ENCODE measurements at regions not wholly inside any gene's neighbourhood (a gene's known extent, or its start where the extent isn't known, plus 50 kb on each side); places are given as distances from the start of the nearest gene placed in this dataset.

DNA sequence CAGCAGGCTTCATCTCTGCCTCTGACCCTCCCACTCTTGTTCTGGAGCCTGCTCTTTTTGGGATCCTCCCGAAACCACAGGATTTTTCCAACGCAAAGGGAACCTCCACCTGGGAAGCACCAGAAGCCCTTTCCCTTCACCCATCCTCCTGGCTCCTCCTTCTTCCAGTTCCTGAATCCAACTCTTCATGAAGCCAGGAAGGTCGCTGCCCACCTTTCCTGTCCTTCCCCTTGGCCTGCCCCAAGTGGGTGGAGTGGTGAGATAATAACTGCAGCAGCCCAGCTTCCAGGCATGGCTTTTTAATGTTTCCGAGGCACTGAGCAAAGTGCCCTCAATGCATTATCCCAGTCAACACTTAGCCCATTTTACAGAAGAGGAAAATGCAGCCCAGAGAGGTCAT, 70.8 kb upstream of the EEPD1 start:
- Histone ChIP-seq H3K27ac (ENCODE audit: insufficient read depth, low read length) (no peak overlapping the region), H4K8ac (ENCODE audit: low read depth in 2 of 2, low read length in 2 of 2) (no peak overlapping the region), H4K5ac (ENCODE audit: low read depth, low read length) (no peak overlapping the region), H2AFZ (replicated peaks; ENCODE audit: low read length, poor library complexity) (no peak overlapping the region), H3K27me3 (ENCODE audit: control insufficient read depth, insufficient read depth, low read length) (peaks cover 27% of the 10 kb centered on the region), H3K14ac (replicated peaks; ENCODE audit: low read depth, low read length) (no peak overlapping the region), H2AK5ac (ENCODE audit: low read depth, low read length) (no peak overlapping the region), H3K79me1 (ENCODE audit: low read depth in 1 of 2, low read length in 2 of 2) (no peaks in the 10 kb centered on the region), H3K18ac (ENCODE audit: low read depth, low read length) (no peak overlapping the region), H2BK5ac (ENCODE audit: low read depth, low read length, poor library complexity, severe bottlenecking) (no peak overlapping the region), H3K4ac (ENCODE audit: low read depth, low read length) (no peak overlapping the region), H3K56ac (ENCODE audit: extremely low read depth, insufficient read depth, low read length) (no peak overlapping the region), H3K9me3 (ENCODE audit: control insufficient read depth, insufficient read depth, low read length) (no peaks in the 10 kb centered on the region), H2BK15ac (ENCODE audit: low read depth, low read length) (no peak overlapping the region), H3K4me3 (ENCODE audit: insufficient read depth, low read depth, low read length) (no peak overlapping the region), H4K91ac (ENCODE audit: insufficient read depth, low read depth, low read length) (no peak overlapping the region), H2AK9ac (replicated peaks; ENCODE audit: low read depth, low read length, poor library complexity) (no peak overlapping the region), H2BK20ac (ENCODE audit: low read depth, low read length) (no peak overlapping the region), H3K4me2 (ENCODE audit: low read depth, low read length) (no peak overlapping the region), H3K36me3 (ENCODE audit: control insufficient read depth, insufficient read depth, low read length) (no peaks in the 10 kb centered on the region), H3K9ac (ENCODE audit: low read depth, low read length) (no peak overlapping the region), H2BK120ac (ENCODE audit: low read depth, low read length) (no peak overlapping the region), H4K20me1 (ENCODE audit: insufficient read depth, low read length) (no peaks in the 10 kb centered on the region), H3K4me1 (ENCODE audit: control insufficient read depth, insufficient read depth, low read length) (no peaks in the 10 kb centered on the region), H3K23ac (ENCODE audit: low read depth, low read length) (no peak overlapping the region), H3K9me1 (ENCODE audit: insufficient read depth, low read length) (no peaks in the 10 kb centered on the region; the same call in 1 of the 2 replicates)
- CTCF ChIA-PET: no interaction called here
- WGBS, 2 experiments (ENCODE audit: extremely low coverage in 2 of 2, insufficient read length in 1 of 2): no CpG with 5 or more reads among the region's 4 CpGs
- ATAC-seq (ENCODE audit: low read depth) (no peak), DNase-seq (no peak)
- POLR2A ChIA-PET (ENCODE audit: unreplicated experiment): no interaction called here
- BruUV-seq (replicated peaks): no TSS peak
- TF ChIP-seq, protein P1, sequence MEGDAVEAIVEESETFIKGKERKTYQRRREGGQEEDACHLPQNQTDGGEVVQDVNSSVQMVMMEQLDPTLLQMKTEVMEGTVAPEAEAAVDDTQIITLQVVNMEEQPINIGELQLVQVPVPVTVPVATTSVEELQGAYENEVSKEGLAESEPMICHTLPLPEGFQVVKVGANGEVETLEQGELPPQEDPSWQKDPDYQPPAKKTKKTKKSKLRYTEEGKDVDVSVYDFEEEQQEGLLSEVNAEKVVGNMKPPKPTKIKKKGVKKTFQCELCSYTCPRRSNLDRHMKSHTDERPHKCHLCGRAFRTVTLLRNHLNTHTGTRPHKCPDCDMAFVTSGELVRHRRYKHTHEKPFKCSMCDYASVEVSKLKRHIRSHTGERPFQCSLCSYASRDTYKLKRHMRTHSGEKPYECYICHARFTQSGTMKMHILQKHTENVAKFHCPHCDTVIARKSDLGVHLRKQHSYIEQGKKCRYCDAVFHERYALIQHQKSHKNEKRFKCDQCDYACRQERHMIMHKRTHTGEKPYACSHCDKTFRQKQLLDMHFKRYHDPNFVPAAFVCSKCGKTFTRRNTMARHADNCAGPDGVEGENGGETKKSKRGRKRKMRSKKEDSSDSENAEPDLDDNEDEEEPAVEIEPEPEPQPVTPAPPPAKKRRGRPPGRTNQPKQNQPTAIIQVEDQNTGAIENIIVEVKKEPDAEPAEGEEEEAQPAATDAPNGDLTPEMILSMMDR (conservative IDR thresholded peaks at IDR 0.05; ENCODE audit: low read depth, low read length): no peak
- no peak for TF ChIP-seq NFE2L2 (IDR thresholded peaks at IDR 0.05; ENCODE audit: low read depth, low read length)
- no peak for TF ChIP-seq MAFK (IDR thresholded peaks at IDR 0.05; ENCODE audit: low read depth, low read length)
- TF ChIP-seq BHLHE40 (IDR thresholded peaks at IDR 0.05; ENCODE audit: low read depth, low read length): no peak
- no peak for TF ChIP-seq SMC3 (IDR thresholded peaks at IDR 0.05; ENCODE audit: low read depth, low read length)
- no peak for TF ChIP-seq CEBPB (IDR thresholded peaks at IDR 0.05; ENCODE audit: low read depth, low read length)
- no peak for TF ChIP-seq RCOR1 (IDR thresholded peaks at IDR 0.05; ENCODE audit: insufficient replicate concordance, low read length)
- TF ChIP-seq POLR2A (IDR thresholded peaks at IDR 0.05; ENCODE audit: low read depth, low read length): no peak
- TF ChIP-seq FOS (IDR thresholded peaks at IDR 0.05; ENCODE audit: low read depth, low read length): no peak
- TF ChIP-seq, protein P2, sequence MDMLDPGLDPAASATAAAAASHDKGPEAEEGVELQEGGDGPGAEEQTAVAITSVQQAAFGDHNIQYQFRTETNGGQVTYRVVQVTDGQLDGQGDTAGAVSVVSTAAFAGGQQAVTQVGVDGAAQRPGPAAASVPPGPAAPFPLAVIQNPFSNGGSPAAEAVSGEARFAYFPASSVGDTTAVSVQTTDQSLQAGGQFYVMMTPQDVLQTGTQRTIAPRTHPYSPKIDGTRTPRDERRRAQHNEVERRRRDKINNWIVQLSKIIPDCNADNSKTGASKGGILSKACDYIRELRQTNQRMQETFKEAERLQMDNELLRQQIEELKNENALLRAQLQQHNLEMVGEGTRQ (IDR thresholded peaks at IDR 0.05; ENCODE audit: low read depth, low read length): no peak
- TF ChIP-seq, protein P3, sequence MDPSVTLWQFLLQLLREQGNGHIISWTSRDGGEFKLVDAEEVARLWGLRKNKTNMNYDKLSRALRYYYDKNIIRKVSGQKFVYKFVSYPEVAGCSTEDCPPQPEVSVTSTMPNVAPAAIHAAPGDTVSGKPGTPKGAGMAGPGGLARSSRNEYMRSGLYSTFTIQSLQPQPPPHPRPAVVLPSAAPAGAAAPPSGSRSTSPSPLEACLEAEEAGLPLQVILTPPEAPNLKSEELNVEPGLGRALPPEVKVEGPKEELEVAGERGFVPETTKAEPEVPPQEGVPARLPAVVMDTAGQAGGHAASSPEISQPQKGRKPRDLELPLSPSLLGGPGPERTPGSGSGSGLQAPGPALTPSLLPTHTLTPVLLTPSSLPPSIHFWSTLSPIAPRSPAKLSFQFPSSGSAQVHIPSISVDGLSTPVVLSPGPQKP (IDR thresholded peaks at IDR 0.05; ENCODE audit: borderline replicate concordance, low read depth, low read length): no peak
- no peak for TF ChIP-seq CHD1 (IDR thresholded peaks at IDR 0.05; ENCODE audit: low read depth, low read length)
- TF ChIP-seq RFX5 (IDR thresholded peaks at IDR 0.05; ENCODE audit: low read depth, low read length): no peak
- no peak for TF ChIP-seq MAZ (IDR thresholded peaks at IDR 0.05; ENCODE audit: borderline replicate concordance, low read depth, low read length)
- intact Hi-C loops (cut with micrococcal nuclease): no loop called here
- in situ Hi-C loops (cut with MboI; ENCODE audit: low sequenced_read_pairs): no loop called here
- dilution Hi-C loops (cut with HindIII; ENCODE audit: low sequenced_read_pairs, unreplicated experiment): no loop called here
